Body of pancreas (tissue), 4 donors: ENCODE measurements at regions not wholly inside any gene's neighbourhood (a gene's known extent, or its start where the extent isn't known, plus 50 kb on each side); places are given as distances from the start of the nearest gene placed in this dataset.

ENCODE experiments used
- POLR2A ChIP-seq, 3 donors: fragments of 450-650 bp; IDR thresholded peaks; one replicate each; pipeline ENCODE4 v1.6.1; 2016; ENCODE audit warnings: antibody characterized with exemption in 3 of 3, mild to moderate bottlenecking in 2 of 3
- TF ChIP-seq, protein P1 (sequence below), 7 experiments: fragments of 450-650 bp in 4 of 7; fragments of 200-600 bp in 3 of 7; sonication (generic) in 3 of 7; IDR thresholded peaks; one replicate each; pipeline ENCODE4 v1.5.1; 2016 to 2019; ENCODE audit warnings: antibody characterized with exemption in 7 of 7

DNA sequence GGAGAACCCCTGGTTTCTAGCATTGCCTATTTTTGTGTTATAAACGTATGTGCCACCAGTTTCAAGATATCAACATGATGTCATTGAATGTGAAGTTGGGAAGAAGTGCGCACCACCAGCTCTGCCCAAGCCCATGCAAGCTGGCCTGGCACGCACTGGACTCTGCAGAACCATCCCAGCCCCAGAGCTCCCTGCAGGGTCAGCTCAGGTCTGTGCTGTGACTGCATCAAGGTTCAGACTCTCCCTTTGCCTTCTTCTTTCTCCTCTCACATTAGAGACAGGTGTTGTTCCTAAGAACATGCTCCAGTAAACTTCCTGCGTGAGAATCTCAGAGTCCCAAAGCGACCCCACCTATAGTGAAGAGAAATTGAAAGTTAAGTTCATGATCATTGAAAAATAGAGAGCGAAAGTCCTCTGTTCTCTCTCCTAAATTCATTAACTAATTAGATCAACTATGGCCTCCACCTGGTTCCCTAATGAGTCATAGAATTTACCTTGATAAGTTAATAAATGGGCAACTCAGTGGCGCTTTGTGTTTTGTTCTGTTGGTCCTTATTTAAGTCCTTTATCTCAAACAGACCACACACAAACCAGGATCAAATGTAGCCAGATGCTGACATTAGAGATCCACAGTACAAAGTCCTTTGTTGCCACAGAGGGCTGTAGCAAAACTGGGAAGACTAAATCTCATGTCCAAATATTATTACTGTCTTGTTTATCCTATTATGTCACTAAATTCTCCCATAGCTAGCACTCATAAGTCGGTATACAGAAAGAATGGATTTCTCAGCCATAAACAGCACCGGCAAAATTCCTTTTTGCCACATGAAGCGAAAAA lies 432.3 kb downstream of the STK39 start:
- TF ChIP-seq, protein P1, sequence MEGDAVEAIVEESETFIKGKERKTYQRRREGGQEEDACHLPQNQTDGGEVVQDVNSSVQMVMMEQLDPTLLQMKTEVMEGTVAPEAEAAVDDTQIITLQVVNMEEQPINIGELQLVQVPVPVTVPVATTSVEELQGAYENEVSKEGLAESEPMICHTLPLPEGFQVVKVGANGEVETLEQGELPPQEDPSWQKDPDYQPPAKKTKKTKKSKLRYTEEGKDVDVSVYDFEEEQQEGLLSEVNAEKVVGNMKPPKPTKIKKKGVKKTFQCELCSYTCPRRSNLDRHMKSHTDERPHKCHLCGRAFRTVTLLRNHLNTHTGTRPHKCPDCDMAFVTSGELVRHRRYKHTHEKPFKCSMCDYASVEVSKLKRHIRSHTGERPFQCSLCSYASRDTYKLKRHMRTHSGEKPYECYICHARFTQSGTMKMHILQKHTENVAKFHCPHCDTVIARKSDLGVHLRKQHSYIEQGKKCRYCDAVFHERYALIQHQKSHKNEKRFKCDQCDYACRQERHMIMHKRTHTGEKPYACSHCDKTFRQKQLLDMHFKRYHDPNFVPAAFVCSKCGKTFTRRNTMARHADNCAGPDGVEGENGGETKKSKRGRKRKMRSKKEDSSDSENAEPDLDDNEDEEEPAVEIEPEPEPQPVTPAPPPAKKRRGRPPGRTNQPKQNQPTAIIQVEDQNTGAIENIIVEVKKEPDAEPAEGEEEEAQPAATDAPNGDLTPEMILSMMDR (IDR thresholded peaks at IDR 0.05), result no peak
- TF ChIP-seq POLR2A (IDR thresholded peaks at IDR 0.05), result no peak
